Activated CD4-positive, alpha-beta T cell treated with anti-CD3 and anti-CD28 coated beads, Interleukin-2, amount 10 ng/mL, durations not matched to agents 7 days and 5 days (primary cell): ENCODE measurements at regions not wholly inside any gene's neighbourhood (a gene's known extent, or its start where the extent isn't known, plus 50 kb on each side); places are given as distances from the start of the nearest gene placed in this dataset.
"Not testable (repeated sequence)": the region's sequence is repeated elsewhere in the genome, so short reads cannot be mapped to it uniquely, and the experiment has no call there.

Source experiments
- CTCF ChIA-PET: fragments of 350-600 bp; sonication (Branson Sonifier 250); formaldehyde crosslinking; loops from one replicate; lab custom pipeline; 2021; ENCODE audit warnings: antibody characterized with exemption; lab: Charles Lee
- POLR2A ChIA-PET: fragments of 350-600 bp; sonication (Branson Sonifier 250); formaldehyde crosslinking; loops from one replicate; lab custom pipeline; 2021; ENCODE audit warnings: antibody characterized with exemption; lab: Charles Lee
- DNase-seq: peaks from one replicate; pipeline ENCODE4 v3.0.0-alpha.2; 2020
- H3K27ac Mint-ChIP-seq: one replicate; pipeline ENCODE4 v1.8.0; 2021; ENCODE audit warnings: mild to moderate bottlenecking, moderate library complexity, mixed read lengths
- H3K27me3 Mint-ChIP-seq: one replicate; pipeline ENCODE4 v1.8.0; 2021; ENCODE audit warnings: mixed read lengths
- H3K36me3 Mint-ChIP-seq: one replicate; pipeline ENCODE4 v1.8.0; 2021; ENCODE audit warnings: low read depth, mixed read lengths
- H3K4me1 Mint-ChIP-seq: one replicate; pipeline ENCODE4 v1.8.0; 2021; ENCODE audit warnings: mixed read lengths
- H3K4me3 Mint-ChIP-seq: one replicate; pipeline ENCODE4 v1.8.0; 2021; ENCODE audit warnings: mild to moderate bottlenecking, moderate library complexity, mixed read lengths
- H3K9me3 Mint-ChIP-seq: one replicate; pipeline ENCODE4 v1.8.0; 2021; ENCODE audit warnings: mixed read lengths

GRCh38 chrX:150063138-150063518 is 124.8 kb upstream of the EOLA2 start:
- POLR2A ChIA-PET = no interaction called here
- H3K9me3 Mint-ChIP-seq = no peaks in the 10 kb centered on the region
- no peak overlapping the region for H3K27ac Mint-ChIP-seq
- no peaks in the 10 kb centered on the region for H3K36me3 Mint-ChIP-seq
- H3K27me3 Mint-ChIP-seq = peaks cover 3% of the 10 kb centered on the region
- peaks cover 1% of the 10 kb centered on the region for H3K4me1 Mint-ChIP-seq
- no peak overlapping the region for H3K4me3 Mint-ChIP-seq
- CTCF ChIA-PET = interaction anchor here (1.1 kb wide), 1 partner anchor 10 kb away, joined by 3 read pairs; no protein-coding TSS in a partner anchor
- no peak for DNase-seq

GRCh38 chrX:150063674-150064073 is 125.4 kb upstream of the EOLA2 start:
- Mint-ChIP-seq H3K36me3 (no peaks in the 10 kb centered on the region), H3K27ac (no peak overlapping the region), H3K9me3 (no peaks in the 10 kb centered on the region), H3K27me3 (peaks cover 3% of the 10 kb centered on the region), H3K4me1 (peaks cover 1% of the 10 kb centered on the region), H3K4me3 (no peak overlapping the region)
- CTCF ChIA-PET = interaction anchor here (1.1 kb wide), 1 partner anchor 9 kb away, joined by 3 read pairs; no protein-coding TSS in a partner anchor
- POLR2A ChIA-PET = interaction anchor here (0.6 kb wide), 1 partner anchor 50 kb away, joined by 3 read pairs; no protein-coding TSS in a partner anchor
- no peak for DNase-seq

- ChIA-PET CTCF (no interaction called here), POLR2A (no interaction called here)
- Mint-ChIP-seq H3K36me3 (no peaks in the 10 kb centered on the region), H3K27ac (no peak overlapping the region), H3K4me1 (no peaks in the 10 kb centered on the region), H3K4me3 (no peak overlapping the region), H3K27me3 (peaks cover 11% of the 10 kb centered on the region), H3K9me3 (no peaks in the 10 kb centered on the region)
- DNase-seq = no peak
Observed at GRCh38 chrX:150074175-150074574, 135.9 kb upstream of the EOLA2 start.

- no peak overlapping the region for H3K27ac Mint-ChIP-seq
- POLR2A ChIA-PET = no interaction called here
- no peaks in the 10 kb centered on the region for H3K9me3 Mint-ChIP-seq
Observed at GRCh38 chrX:150080497-150080896, 142.2 kb upstream of the EOLA2 start.

GRCh38 chrX:150081076-150081475 is 142.8 kb upstream of the EOLA2 start:
- no peaks in the 10 kb centered on the region for H3K9me3 Mint-ChIP-seq
- peaks cover 4% of the 10 kb centered on the region for H3K27me3 Mint-ChIP-seq
- no peaks in the 10 kb centered on the region for H3K4me1 Mint-ChIP-seq
- ChIA-PET CTCF (no interaction called here), POLR2A (no interaction called here)
- H3K27ac Mint-ChIP-seq = no peak overlapping the region
- no peak overlapping the region for H3K4me3 Mint-ChIP-seq
- H3K36me3 Mint-ChIP-seq = no peaks in the 10 kb centered on the region
- no peak for DNase-seq

More at GRCh38 chrX:150080497-150080896, 142.2 kb upstream of the EOLA2 start:
- Mint-ChIP-seq H3K4me3 (no peak overlapping the region), H3K36me3 (no peaks in the 10 kb centered on the region), H3K27me3 (peaks cover 6% of the 10 kb centered on the region), H3K4me1 (no peaks in the 10 kb centered on the region)
- CTCF ChIA-PET = interaction anchor here (0.7 to 1.3 kb wide), 3 partner anchors 8 to 746 kb away, joined by 3 read pairs; no protein-coding TSS in a partner anchor
- DNase-seq = no peak

GRCh38 chrX:150084496-150085229 is 146.4 kb upstream of the EOLA2 start:
- no peak overlapping the region for H3K27ac Mint-ChIP-seq
- ChIA-PET POLR2A (no interaction called here), CTCF (no interaction called here)

GRCh38 chrX:150085881-150086280 is 147.6 kb upstream of the EOLA2 start:
- H3K4me1 Mint-ChIP-seq = no peaks in the 10 kb centered on the region
- no peak for DNase-seq
- ChIA-PET POLR2A (no interaction called here), CTCF (no interaction called here)
- no peaks in the 10 kb centered on the region for H3K9me3 Mint-ChIP-seq
- no peaks in the 10 kb centered on the region for H3K27me3 Mint-ChIP-seq
- no peak overlapping the region for H3K27ac Mint-ChIP-seq
- H3K36me3 Mint-ChIP-seq = no peaks in the 10 kb centered on the region
- no peak overlapping the region for H3K4me3 Mint-ChIP-seq

More at GRCh38 chrX:150084496-150085229, 146.4 kb upstream of the EOLA2 start:
- H3K27me3 Mint-ChIP-seq = no peaks in the 10 kb centered on the region
- H3K9me3 Mint-ChIP-seq = no peaks in the 10 kb centered on the region
- no peaks in the 10 kb centered on the region for H3K4me1 Mint-ChIP-seq
- no peak overlapping the region for H3K4me3 Mint-ChIP-seq
- no peaks in the 10 kb centered on the region for H3K36me3 Mint-ChIP-seq
- no peak for DNase-seq

GRCh38 chrX:150086371-150086770 is 148.1 kb upstream of the EOLA2 start:
- Mint-ChIP-seq H3K4me3 (no peak overlapping the region), H3K9me3 (no peaks in the 10 kb centered on the region), H3K27ac (no peak overlapping the region), H3K4me1 (no peaks in the 10 kb centered on the region), H3K27me3 (no peaks in the 10 kb centered on the region), H3K36me3 (no peaks in the 10 kb centered on the region)
- POLR2A ChIA-PET = no interaction called here
- CTCF ChIA-PET = no interaction called here
- DNase-seq = no peak

GRCh38 chrX:150087612-150088011 is 149.3 kb upstream of the EOLA2 start:
- H3K4me3 Mint-ChIP-seq = no peak overlapping the region
- no peaks in the 10 kb centered on the region for H3K36me3 Mint-ChIP-seq
- ChIA-PET CTCF (interaction anchor here (0.8 kb wide), 2 partner anchors 8 to 9 kb away, joined by 3 to 4 read pairs; no protein-coding TSS in a partner anchor), POLR2A (no interaction called here)
- no peaks in the 10 kb centered on the region for H3K9me3 Mint-ChIP-seq
- no peak for DNase-seq
- no peaks in the 10 kb centered on the region for H3K27me3 Mint-ChIP-seq
- H3K4me1 Mint-ChIP-seq = no peaks in the 10 kb centered on the region
- no peak overlapping the region for H3K27ac Mint-ChIP-seq

GRCh38 chrX:150088042-150088441 is 149.8 kb upstream of the EOLA2 start:
- ChIA-PET CTCF (interaction anchor here (0.8 kb wide), 2 partner anchors 8 kb away, joined by 3 to 4 read pairs; no protein-coding TSS in a partner anchor), POLR2A (no interaction called here)
- no peaks in the 10 kb centered on the region for H3K9me3 Mint-ChIP-seq
- H3K4me1 Mint-ChIP-seq = no peaks in the 10 kb centered on the region
- no peaks in the 10 kb centered on the region for H3K36me3 Mint-ChIP-seq
- H3K27ac Mint-ChIP-seq = no peak overlapping the region
- H3K4me3 Mint-ChIP-seq = no peak overlapping the region
- no peak for DNase-seq
- H3K27me3 Mint-ChIP-seq = no peaks in the 10 kb centered on the region

- Mint-ChIP-seq H3K36me3 (no peaks in the 10 kb centered on the region), H3K27ac (no peak overlapping the region), H3K9me3 (no peaks in the 10 kb centered on the region), H3K4me1 (no peaks in the 10 kb centered on the region), H3K27me3 (no peaks in the 10 kb centered on the region), H3K4me3 (no peak overlapping the region)
- ChIA-PET POLR2A (no interaction called here), CTCF (no interaction called here)
- DNase-seq = no peak
Observed at GRCh38 chrX:150088766-150089518, 150.7 kb upstream of the EOLA2 start.

GRCh38 chrX:150091300-150091699 is 153.0 kb upstream of the EOLA2 start:
- H3K36me3 Mint-ChIP-seq, H3K4me1 Mint-ChIP-seq, H3K27me3 Mint-ChIP-seq, H3K27ac Mint-ChIP-seq, DNase-seq, H3K9me3 Mint-ChIP-seq, POLR2A ChIA-PET, H3K4me3 Mint-ChIP-seq: not testable (repeated sequence)
- CTCF ChIA-PET = interaction anchor here (0.6 kb wide), 1 partner anchor 118 kb away, joined by 3 read pairs; no protein-coding TSS in a partner anchor

GRCh38 chrX:150092549-150092948 is 154.3 kb upstream of the EOLA2 start:
- Mint-ChIP-seq H3K9me3 (no peaks in the 10 kb centered on the region), H3K4me3 (no peak overlapping the region), H3K27ac (no peak overlapping the region), H3K4me1 (no peaks in the 10 kb centered on the region), H3K36me3 (no peaks in the 10 kb centered on the region), H3K27me3 (no peaks in the 10 kb centered on the region)
- DNase-seq = no peak
- POLR2A ChIA-PET = no interaction called here
- CTCF ChIA-PET = no interaction called here
